ENCODE measurements at regions not wholly inside any gene's neighbourhood (a gene's known extent, or its start where the extent isn't known, plus 50 kb on each side); places are given as distances from the start of the nearest gene placed in this dataset.

DNA sequence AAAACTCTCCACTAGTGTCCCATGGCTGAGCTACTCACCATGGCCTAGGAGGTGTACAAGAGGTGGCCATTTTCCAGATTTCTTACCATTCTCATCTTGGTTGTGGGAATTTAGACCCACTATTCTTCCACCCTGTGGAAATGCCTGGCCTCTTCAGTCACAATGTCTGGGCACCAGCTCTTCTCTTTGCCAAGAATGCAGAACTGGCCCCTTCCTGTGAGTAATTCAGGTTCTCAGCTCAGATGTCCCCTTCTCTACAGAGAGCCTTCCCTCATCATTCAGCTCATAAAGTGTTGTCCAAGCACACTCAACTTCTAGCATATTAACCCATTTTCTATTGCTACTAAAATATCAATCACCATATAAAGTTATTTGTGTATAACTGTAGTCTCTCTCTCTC is 575.5 kb upstream of the KCNMB2 start (continued):
- no peak for TF ChIP-seq TP53 (CRISPR knock-in tag; conservative IDR thresholded peaks at IDR 0.05)
- TF ChIP-seq CHCHD3 (CRISPR knock-in tag; IDR thresholded peaks at IDR 0.05): no peak
- TF ChIP-seq ARHGAP35 (CRISPR knock-in tag; IDR thresholded peaks at IDR 0.05; ENCODE audit: borderline replicate concordance): no peak
- TF ChIP-seq TEAD2 (CRISPR knock-in tag; IDR thresholded peaks at IDR 0.05): no peak
- TF ChIP-seq CEBPG (CRISPR knock-in tag; IDR thresholded peaks at IDR 0.05): no peak

- Histone ChIP-seq H3K9ac (ENCODE audit: insufficient read depth, low read depth, low read length) (no peak overlapping the region), H3K27ac (ENCODE audit: extremely low read length, insufficient read depth, low read length) (no peak overlapping the region), H3K4me3 (replicated peaks in 1 of 3; ENCODE audit: insufficient read depth in 1 of 3, low read depth in 2 of 3, low read length in 3 of 3) (no peak overlapping the region), H3K4me1 (ENCODE audit: insufficient read depth, low read length) (no peaks in the 10 kb centered on the region), H3K4me2 (ENCODE audit: low read depth, low read length) (no peak overlapping the region), H2AFZ (ENCODE audit: low read length) (no peak overlapping the region), H3K79me2 (ENCODE audit: insufficient read depth, low read length) (no peaks in the 10 kb centered on the region), H3K36me3 (replicated peaks in 1 of 2; ENCODE audit: control insufficient read depth in 1 of 2, insufficient read depth in 2 of 2, low read length in 2 of 2) (no peaks in the 10 kb centered on the region), H3K9me3 (ENCODE audit: low read length) (no peaks in the 10 kb centered on the region), H4K20me1 (ENCODE audit: insufficient read depth, low read length) (no peaks in the 10 kb centered on the region), H3K27me3 (ENCODE audit: control insufficient read depth in 1 of 2, insufficient read depth in 2 of 2, low read length in 2 of 2) (no peaks in the 10 kb centered on the region)
- WGBS (ENCODE audit: low lambda C conversion rate): 60% methylated on average over 3 of the region's 3 CpGs
- DNase-seq (ENCODE audit: low spot score) (no peak), ATAC-seq (no peak), FAIRE-seq (no peak)
- in situ Hi-C loops (cut with HindIII; ENCODE audit: extremely low pct_ligation_motif_present, low pct_unique_long_range_greater_than_20kb): no loop called here
- intact Hi-C loops (cut with micrococcal nuclease; ENCODE audit: unreplicated experiment): no loop called here
- TF ChIP-seq SYNCRIP (IDR thresholded peaks at IDR 0.05; ENCODE audit: insufficient read depth, low read depth, low read length): no peak
- TF ChIP-seq NFKBIZ (CRISPR knock-in tag; IDR thresholded peaks at IDR 0.05): no peak
- peak; percentile 66 for TF ChIP-seq MAFF (IDR thresholded peaks at IDR 0.05; ENCODE audit: low read depth, low read length)
- TF ChIP-seq ZFAT (CRISPR knock-in tag; conservative IDR thresholded peaks at IDR 0.05): no peak
- TF ChIP-seq NCOA2 (CRISPR knock-in tag; IDR thresholded peaks at IDR 0.05): no peak
- TF ChIP-seq MAFK (conservative IDR thresholded peaks at IDR 0.05 in 1 of 2, IDR thresholded peaks at IDR 0.05 in 1 of 2; ENCODE audit: low read length in 2 of 2): peak; percentile 60 to 73
- ChIA-PET CTCF (ENCODE audit: low intra/inter-chr PET ratio, low total read pairs) (no interaction called here), POLR2A (no interaction called here)
- no TSS peak for BruUV-seq (replicated peaks)
These were observed 574.5 kb upstream of the KCNMB2 start for GRCh38 chr3:177961784-177962183.
